ENCODE measurements at regions not wholly inside any gene's neighbourhood (a gene's known extent, or its start where the extent isn't known, plus 50 kb on each side); places are given as distances from the start of the nearest gene placed in this dataset.

- TF ChIP-seq POLR2AphosphoS5 (IDR thresholded peaks at IDR 0.05) (no peak), EP300 (IDR thresholded peaks at IDR 0.05) (no peak), POLR2A (IDR thresholded peaks at IDR 0.05; ENCODE audit: low read depth) (no peak)
- TF ChIP-seq, protein P1, sequence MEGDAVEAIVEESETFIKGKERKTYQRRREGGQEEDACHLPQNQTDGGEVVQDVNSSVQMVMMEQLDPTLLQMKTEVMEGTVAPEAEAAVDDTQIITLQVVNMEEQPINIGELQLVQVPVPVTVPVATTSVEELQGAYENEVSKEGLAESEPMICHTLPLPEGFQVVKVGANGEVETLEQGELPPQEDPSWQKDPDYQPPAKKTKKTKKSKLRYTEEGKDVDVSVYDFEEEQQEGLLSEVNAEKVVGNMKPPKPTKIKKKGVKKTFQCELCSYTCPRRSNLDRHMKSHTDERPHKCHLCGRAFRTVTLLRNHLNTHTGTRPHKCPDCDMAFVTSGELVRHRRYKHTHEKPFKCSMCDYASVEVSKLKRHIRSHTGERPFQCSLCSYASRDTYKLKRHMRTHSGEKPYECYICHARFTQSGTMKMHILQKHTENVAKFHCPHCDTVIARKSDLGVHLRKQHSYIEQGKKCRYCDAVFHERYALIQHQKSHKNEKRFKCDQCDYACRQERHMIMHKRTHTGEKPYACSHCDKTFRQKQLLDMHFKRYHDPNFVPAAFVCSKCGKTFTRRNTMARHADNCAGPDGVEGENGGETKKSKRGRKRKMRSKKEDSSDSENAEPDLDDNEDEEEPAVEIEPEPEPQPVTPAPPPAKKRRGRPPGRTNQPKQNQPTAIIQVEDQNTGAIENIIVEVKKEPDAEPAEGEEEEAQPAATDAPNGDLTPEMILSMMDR (IDR thresholded peaks at IDR 0.05), result no peak
Observed at GRCh38 chr5:136665331-136665730, 300.0 kb upstream of the TRPC7 start.
